Smooth muscle cell (in vitro differentiated cells): ENCODE measurements at regions not wholly inside any gene's neighbourhood (a gene's known extent, or its start where the extent isn't known, plus 50 kb on each side); places are given as distances from the start of the nearest gene placed in this dataset.

Source experiments
- DNase-seq: peaks from one replicate; lab custom pipeline; 2025; ENCODE audit not compliant: unreplicated experiment; lab: John Stamatoyannopoulos, UW
- H2AFZ ChIP-seq: fragments of 200-600 bp; sonication (generic); 2 replicates; pipeline ENCODE4 v1.6.0; 2016; ENCODE audit warnings: antibody characterized with exemption, low read depth, mild to moderate bottlenecking
- H3F3A ChIP-seq: fragments of 200-600 bp; sonication (generic); 2 replicates; pipeline ENCODE4 v1.6.0; 2017; ENCODE audit warnings: antibody characterized with exemption, low read depth
- H3K27ac ChIP-seq: fragments of 200-600 bp; sonication (generic); 2 replicates; pipeline ENCODE4 v1.5.1; 2016; ENCODE audit warnings: low read depth, mild to moderate bottlenecking
- H3K27me3 ChIP-seq: fragments of 200-600 bp; sonication (generic); 2 replicates; pipeline ENCODE4 v1.6.1; 2016; ENCODE audit warnings: low read depth, mild to moderate bottlenecking
- H3K36me3 ChIP-seq: fragments of 200-600 bp; sonication (generic); 2 replicates; pipeline ENCODE4 v1.5.1; 2016; ENCODE audit warnings: low read depth
- H3K4me1 ChIP-seq: fragments of 200-600 bp; sonication (generic); 2 replicates; pipeline ENCODE4 v1.5.1; 2016; ENCODE audit warnings: low read depth
- H3K4me2 ChIP-seq: fragments of 200-600 bp; sonication (generic); 2 replicates; pipeline ENCODE4 v1.6.0; 2016; ENCODE audit warnings: mild to moderate bottlenecking
- H3K4me3 ChIP-seq: fragments of 200-600 bp; sonication (generic); 2 replicates; pipeline ENCODE4 v1.5.1; 2016; ENCODE audit warnings: mild to moderate bottlenecking
- H3K79me2 ChIP-seq: fragments of 200-600 bp; sonication (generic); 2 replicates; pipeline ENCODE4 v1.6.0; 2016; ENCODE audit warnings: low read depth, mild to moderate bottlenecking
- H3K9ac ChIP-seq: fragments of 200-600 bp; sonication (generic); 2 replicates; pipeline ENCODE4 v1.6.0; 2016; ENCODE audit warnings: low read depth
- H3K9me3 ChIP-seq: fragments of 200-600 bp; sonication (generic); replicated peaks from 2 replicates; pipeline ENCODE4 v1.5.1; 2016; ENCODE audit warnings: low read depth
- H4K20me1 ChIP-seq: fragments of 200-600 bp; sonication (generic); 2 replicates; pipeline ENCODE4 v1.6.0; 2016; ENCODE audit warnings: low read depth
- CTCF ChIP-seq: fragments of 200-600 bp; sonication (generic); IDR thresholded peaks from 2 replicates; pipeline ENCODE4 v1.5.1; 2017; ENCODE audit warnings: borderline replicate concordance, mild to moderate bottlenecking, antibody characterized with exemption; ENCODE audit not compliant: insufficient read depth, poor library complexity, severe bottlenecking
- WGBS: methylation state at CpG from one replicate; pipeline ENCODE4 v1.1.7; 2016; ENCODE audit warnings: low lambda C conversion rate; 5-methylcytosine and 5-hydroxymethylcytosine counted together

GRCh38 chr6:14968056-14968637 lies 277.7 kb upstream of the JARID2 start:
- no peak overlapping the region for H3K27ac ChIP-seq
- no peak for TF ChIP-seq CTCF
- H3K79me2 ChIP-seq: no peaks in the 10 kb centered on the region
- 98% methylated on average over 2 of the region's 2 CpGs for WGBS
- H3K4me1 ChIP-seq: no peaks in the 10 kb centered on the region
- no peak overlapping the region for H2AFZ ChIP-seq
- no peak overlapping the region for H3K4me3 ChIP-seq
- H4K20me1 ChIP-seq: no peaks in the 10 kb centered on the region
- H3K36me3 ChIP-seq: no peaks in the 10 kb centered on the region
- no peak overlapping the region for H3K9ac ChIP-seq
- no peaks in the 10 kb centered on the region for H3K9me3 ChIP-seq
- no peak for DNase-seq
- no peaks in the 10 kb centered on the region for H3F3A ChIP-seq
- H3K27me3 ChIP-seq: no peaks in the 10 kb centered on the region
- no peak overlapping the region for H3K4me2 ChIP-seq

- Histone ChIP-seq H4K20me1 (no peaks in the 10 kb centered on the region), H2AFZ (no peak overlapping the region)
Observed at GRCh38 chr6:14969126-14969525, 276.7 kb upstream of the JARID2 start.

GRCh38 chr6:14972379-14973067 lies 273.3 kb upstream of the JARID2 start:
- Histone ChIP-seq H3K4me3 (no peak overlapping the region), H3K27me3 (no peaks in the 10 kb centered on the region), H3K9ac (no peak overlapping the region), H4K20me1 (no peaks in the 10 kb centered on the region), H3F3A (no peaks in the 10 kb centered on the region), H3K79me2 (no peaks in the 10 kb centered on the region), H3K4me1 (no peaks in the 10 kb centered on the region), H2AFZ (no peak overlapping the region), H3K9me3 (no peaks in the 10 kb centered on the region), H3K27ac (no peak overlapping the region), H3K4me2 (no peak overlapping the region), H3K36me3 (no peaks in the 10 kb centered on the region)
- WGBS: 90% methylated on average over 4 of the region's 4 CpGs
- no peak for DNase-seq
- TF ChIP-seq CTCF: no peak

More at GRCh38 chr6:14969126-14969525, 276.7 kb upstream of the JARID2 start:
- no peak overlapping the region for H3K4me3 ChIP-seq
- no peaks in the 10 kb centered on the region for H3K27me3 ChIP-seq
- no peaks in the 10 kb centered on the region for H3K9me3 ChIP-seq
- H3K79me2 ChIP-seq: no peaks in the 10 kb centered on the region
- DNase-seq: no peak
- no peaks in the 10 kb centered on the region for H3F3A ChIP-seq
- no peak overlapping the region for H3K4me2 ChIP-seq
- H3K36me3 ChIP-seq: no peaks in the 10 kb centered on the region
- no peak for TF ChIP-seq CTCF
- no peak overlapping the region for H3K9ac ChIP-seq
- H3K27ac ChIP-seq: no peak overlapping the region
- H3K4me1 ChIP-seq: no peaks in the 10 kb centered on the region

- TF ChIP-seq CTCF: no peak
- H3K79me2 ChIP-seq: no peaks in the 10 kb centered on the region
- H3K4me1 ChIP-seq: no peaks in the 10 kb centered on the region
- H3K27me3 ChIP-seq: no peaks in the 10 kb centered on the region
- no peak overlapping the region for H3K9ac ChIP-seq
- H3K27ac ChIP-seq: no peak overlapping the region
- H2AFZ ChIP-seq: no peak overlapping the region
- no peaks in the 10 kb centered on the region for H4K20me1 ChIP-seq
- no peak for DNase-seq
- H3F3A ChIP-seq: no peaks in the 10 kb centered on the region
- 100% methylated on average over 1 of the region's 1 CpG for WGBS
- H3K9me3 ChIP-seq: no peaks in the 10 kb centered on the region
- H3K4me3 ChIP-seq: no peak overlapping the region
- no peak overlapping the region for H3K4me2 ChIP-seq
- no peaks in the 10 kb centered on the region for H3K36me3 ChIP-seq
Observed at GRCh38 chr6:14974372-14974771, 271.5 kb upstream of the JARID2 start.
